ENCODE measurements at regions not wholly inside any gene's neighbourhood (a gene's known extent, or its start where the extent isn't known, plus 50 kb on each side); places are given as distances from the start of the nearest gene placed in this dataset.

DNA sequence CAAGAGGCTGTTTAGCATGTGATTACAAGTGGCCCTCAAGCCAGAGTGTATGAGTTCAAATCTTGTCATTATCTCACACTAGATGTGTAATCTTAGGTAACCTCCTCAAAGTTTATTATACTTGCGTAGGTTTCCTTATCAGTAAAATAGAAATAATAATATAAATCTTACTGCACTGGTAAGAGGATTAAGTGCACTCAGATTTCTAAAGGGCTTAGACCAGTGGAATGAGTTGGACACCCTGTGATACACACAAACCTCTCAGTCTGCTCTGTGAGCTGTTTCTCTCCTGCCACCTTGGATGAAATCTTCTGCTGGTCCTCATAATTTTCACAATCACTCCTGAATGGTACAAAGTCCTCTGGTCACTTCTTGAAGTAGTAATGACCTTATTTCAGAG lies 145.4 kb upstream of the ZNF516 start:
- no peak for TF ChIP-seq CTCF (IDR thresholded peaks at IDR 0.05)
- no peak for TF ChIP-seq POLR2AphosphoS5 (IDR thresholded peaks at IDR 0.05)
- TF ChIP-seq EP300 (IDR thresholded peaks at IDR 0.05; ENCODE audit: low read depth), result no peak
- TF ChIP-seq POLR2A (IDR thresholded peaks at IDR 0.05), result no peak

All from transverse colon (tissue), 4 donors.